ENCODE measurements at regions not wholly inside any gene's neighbourhood (a gene's known extent, or its start where the extent isn't known, plus 50 kb on each side); places are given as distances from the start of the nearest gene placed in this dataset.

DNA sequence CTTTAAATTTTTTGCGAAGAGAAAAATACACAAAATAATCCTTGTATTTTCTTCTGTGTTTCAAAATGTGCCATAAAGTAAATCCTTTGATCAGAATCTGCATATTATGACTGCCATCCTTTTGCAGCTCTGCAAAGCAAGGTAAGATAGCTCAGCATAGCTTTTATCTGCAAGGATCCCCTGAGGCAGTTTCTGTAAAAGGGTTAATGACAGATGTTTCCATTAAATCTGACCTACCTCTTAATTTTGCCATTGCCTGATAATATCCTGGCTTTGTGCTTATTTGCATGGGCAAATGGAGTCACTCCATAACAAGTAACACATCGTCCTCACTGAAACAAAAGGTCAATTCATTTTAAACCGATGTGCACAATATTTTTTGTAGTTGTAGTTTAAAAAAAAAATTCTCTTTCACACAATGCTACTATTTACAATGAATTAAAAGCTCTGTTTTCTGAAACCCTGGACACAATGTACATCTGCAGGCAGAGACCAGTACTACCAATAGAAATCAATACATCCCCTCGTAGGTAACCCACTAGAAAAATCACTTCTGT is 108.5 kb upstream of the SOX5 start:
- CTCF ChIA-PET: interaction anchor here (0.7 kb wide), 1 partner anchor 12 kb away, joined by 3 read pairs; no protein-coding TSS in a partner anchor
- no peak overlapping the region for H4K91ac ChIP-seq (ENCODE audit: insufficient read depth, low read depth, low read length)
- H3K4me1 ChIP-seq (ENCODE audit: control insufficient read depth, insufficient read depth, low read length): no peaks in the 10 kb centered on the region
- no peaks in the 10 kb centered on the region for H3K27me3 ChIP-seq (ENCODE audit: control insufficient read depth, insufficient read depth, low read length)
- H4K20me1 ChIP-seq (ENCODE audit: insufficient read depth, low read length): no peaks in the 10 kb centered on the region
- H3K9me1 ChIP-seq (ENCODE audit: insufficient read depth, low read length): no peaks in the 10 kb centered on the region
- no peak for ATAC-seq (ENCODE audit: low read depth)
- H3K79me1 ChIP-seq (ENCODE audit: low read depth in 1 of 2, low read length in 2 of 2): no peaks in the 10 kb centered on the region
- no peak overlapping the region for H3K23ac ChIP-seq (ENCODE audit: low read depth, low read length)
- POLR2A ChIA-PET (ENCODE audit: unreplicated experiment): no interaction called here
- H2BK5ac ChIP-seq (ENCODE audit: low read depth, low read length, poor library complexity, severe bottlenecking): no peak overlapping the region
- no peak overlapping the region for H2AFZ ChIP-seq (replicated peaks; ENCODE audit: low read length, poor library complexity)
- H2BK20ac ChIP-seq (ENCODE audit: low read depth, low read length): no peak overlapping the region
- WGBS, 2 experiments (ENCODE audit: extremely low coverage in 2 of 2, insufficient read length in 1 of 2): no CpG with 5 or more reads among the region's 4 CpGs
- no peak overlapping the region for H3K9ac ChIP-seq (ENCODE audit: low read depth, low read length)
- no peak overlapping the region for H3K56ac ChIP-seq (ENCODE audit: extremely low read depth, insufficient read depth, low read length)
- H4K8ac ChIP-seq (ENCODE audit: low read depth in 2 of 2, low read length in 2 of 2): no peak overlapping the region
- intact Hi-C loops (cut with micrococcal nuclease) (no loop called here), in situ Hi-C loops (cut with MboI; ENCODE audit: low sequenced_read_pairs) (no loop called here), dilution Hi-C loops (cut with HindIII; ENCODE audit: low sequenced_read_pairs, unreplicated experiment) (no loop called here)
- no peak overlapping the region for H3K27ac ChIP-seq (ENCODE audit: insufficient read depth, low read length)
- no peak overlapping the region for H4K5ac ChIP-seq (ENCODE audit: low read depth, low read length)
- H2AK5ac ChIP-seq (ENCODE audit: low read depth, low read length): no peak overlapping the region
- no peak overlapping the region for H3K14ac ChIP-seq (replicated peaks; ENCODE audit: low read depth, low read length)
- no TSS peak for BruUV-seq (replicated peaks)
- no peak overlapping the region for H2BK15ac ChIP-seq (ENCODE audit: low read depth, low read length)
- no peaks in the 10 kb centered on the region for H3K9me3 ChIP-seq (ENCODE audit: control insufficient read depth, insufficient read depth, low read length)
- no peak overlapping the region for H3K4ac ChIP-seq (ENCODE audit: low read depth, low read length)
- no peak for TF ChIP-seq RFX5 (IDR thresholded peaks at IDR 0.05; ENCODE audit: low read depth, low read length)
- H3K18ac ChIP-seq (ENCODE audit: low read depth, low read length): no peak overlapping the region
- H3K36me3 ChIP-seq (ENCODE audit: control insufficient read depth, insufficient read depth, low read length): no peaks in the 10 kb centered on the region
- H2BK120ac ChIP-seq (ENCODE audit: low read depth, low read length): no peak overlapping the region
- H2AK9ac ChIP-seq (replicated peaks; ENCODE audit: low read depth, low read length, poor library complexity): no peak overlapping the region
- H3K4me2 ChIP-seq (ENCODE audit: low read depth, low read length): no peak overlapping the region
- no peak overlapping the region for H3K4me3 ChIP-seq (ENCODE audit: insufficient read depth, low read depth, low read length)
- no peak for DNase-seq

All from IMR-90 (cell line).